SK-N-SH treated with all-trans-retinoic acid at 6 μM for 48 hours (cell line): ENCODE measurements at regions not wholly inside any gene's neighbourhood (a gene's known extent, or its start where the extent isn't known, plus 50 kb on each side); places are given as distances from the start of the nearest gene placed in this dataset.

ENCODE experiments used
- SNAI2 ChIP-seq: fragments of 250-450 bp; sonication (Bioruptor Pico); IDR thresholded peaks from 2 replicates; pipeline ENCODE4 v1.5.0; 2020; ENCODE audit warnings: mild to moderate bottlenecking, moderate library complexity
- TCF4 ChIP-seq: fragments of 250-450 bp; sonication (Bioruptor Pico); IDR thresholded peaks from 2 replicates; pipeline ENCODE4 v1.8.0; 2021; ENCODE audit warnings: mild to moderate bottlenecking, moderate library complexity, borderline replicate concordance
- ZFP30 ChIP-seq: fragments of 450-650 bp; formaldehyde crosslinking; IDR thresholded peaks from 2 replicates; pipeline ENCODE4 v1.5.0; 2022; ENCODE audit warnings: mild to moderate bottlenecking, moderate library complexity

DNA sequence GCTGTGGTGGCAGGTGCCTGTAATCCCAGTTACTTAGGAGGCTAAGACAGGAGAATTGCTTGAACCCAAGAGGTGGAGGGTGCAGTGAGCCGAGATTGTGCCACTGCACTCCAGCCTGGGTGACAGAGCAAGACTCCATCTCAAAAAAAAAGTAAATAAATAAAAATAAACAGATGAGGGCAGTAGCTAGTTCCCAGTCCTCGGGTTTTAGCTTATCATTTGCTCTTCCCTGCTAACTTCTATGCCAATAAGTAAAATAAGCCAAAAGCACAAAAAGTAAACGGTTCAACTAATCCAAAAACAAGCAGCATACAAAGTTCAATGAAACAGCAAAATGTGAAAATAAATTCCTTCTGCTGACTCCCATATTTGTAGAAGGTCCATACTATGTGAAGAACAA is 133.0 kb upstream of the TMCC3 start:
- no peak for TF ChIP-seq SNAI2 (CRISPR knock-in tag)
- TF ChIP-seq ZFP30 (CRISPR knock-in tag), result no peak
- no peak for TF ChIP-seq TCF4
